ENCODE measurements at regions not wholly inside any gene's neighbourhood (a gene's known extent, or its start where the extent isn't known, plus 50 kb on each side); places are given as distances from the start of the nearest gene placed in this dataset.

DNA sequence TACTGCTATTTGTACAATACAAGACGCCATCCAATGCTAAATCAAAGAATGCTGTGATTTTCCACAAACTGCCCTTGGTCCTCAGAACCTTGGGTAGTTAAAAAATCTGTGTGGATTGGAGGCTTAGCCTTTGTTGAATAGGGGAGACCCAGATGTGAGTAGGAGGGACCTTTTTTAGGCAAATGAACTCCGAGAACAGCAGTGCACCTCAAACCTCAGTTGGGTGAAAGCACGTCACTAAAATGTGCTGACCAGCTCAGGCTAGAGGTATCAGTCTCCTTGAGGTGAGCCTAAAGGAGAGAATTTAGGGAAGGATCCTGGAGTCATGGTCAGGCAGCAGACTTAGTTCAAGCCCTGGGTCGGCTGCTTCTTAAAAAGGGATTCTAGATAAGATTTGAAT lies 200.7 kb downstream of the SOX2 start:
- TF ChIP-seq, protein P1, sequence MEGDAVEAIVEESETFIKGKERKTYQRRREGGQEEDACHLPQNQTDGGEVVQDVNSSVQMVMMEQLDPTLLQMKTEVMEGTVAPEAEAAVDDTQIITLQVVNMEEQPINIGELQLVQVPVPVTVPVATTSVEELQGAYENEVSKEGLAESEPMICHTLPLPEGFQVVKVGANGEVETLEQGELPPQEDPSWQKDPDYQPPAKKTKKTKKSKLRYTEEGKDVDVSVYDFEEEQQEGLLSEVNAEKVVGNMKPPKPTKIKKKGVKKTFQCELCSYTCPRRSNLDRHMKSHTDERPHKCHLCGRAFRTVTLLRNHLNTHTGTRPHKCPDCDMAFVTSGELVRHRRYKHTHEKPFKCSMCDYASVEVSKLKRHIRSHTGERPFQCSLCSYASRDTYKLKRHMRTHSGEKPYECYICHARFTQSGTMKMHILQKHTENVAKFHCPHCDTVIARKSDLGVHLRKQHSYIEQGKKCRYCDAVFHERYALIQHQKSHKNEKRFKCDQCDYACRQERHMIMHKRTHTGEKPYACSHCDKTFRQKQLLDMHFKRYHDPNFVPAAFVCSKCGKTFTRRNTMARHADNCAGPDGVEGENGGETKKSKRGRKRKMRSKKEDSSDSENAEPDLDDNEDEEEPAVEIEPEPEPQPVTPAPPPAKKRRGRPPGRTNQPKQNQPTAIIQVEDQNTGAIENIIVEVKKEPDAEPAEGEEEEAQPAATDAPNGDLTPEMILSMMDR (IDR thresholded peaks at IDR 0.05; ENCODE audit: low read depth, low read length, poor library complexity, severe bottlenecking) = no peak
- no peak for TF ChIP-seq EZH2phosphoT487 (IDR thresholded peaks at IDR 0.05; ENCODE audit: borderline replicate concordance, low read length)
